NT2/D1 (cell line): ENCODE measurements at regions not wholly inside any gene's neighbourhood (a gene's known extent, or its start where the extent isn't known, plus 50 kb on each side); places are given as distances from the start of the nearest gene placed in this dataset.

ENCODE experiments used
- YY1 ChIP-seq: IDR thresholded peaks from 2 replicates; pipeline ENCODE4 v1.6.1; 2011; ENCODE audit not compliant: insufficient read length, insufficient read depth
- ZNF274 ChIP-seq: IDR thresholded peaks from 2 replicates; pipeline ENCODE4 v1.6.1; 2011; ENCODE audit warnings: mild to moderate bottlenecking, low read depth, low read length

GRCh38 chr22:27554841-27555456, 246.6 kb downstream of the MN1 start:
- TF ChIP-seq ZNF274 (no peak), YY1 (no peak)
